ENCODE measurements at regions not wholly inside any gene's neighbourhood (a gene's known extent, or its start where the extent isn't known, plus 50 kb on each side); places are given as distances from the start of the nearest gene placed in this dataset.
"Not testable (repeated sequence)": the region's sequence is repeated elsewhere in the genome, so short reads cannot be mapped to it uniquely, and the experiment has no call there.

GRCh38 chr12:74254784-74255183 lies 282.9 kb upstream of the ATXN7L3B start:
- DNase-seq (ENCODE audit: low read depth), result no peak

GRCh38 chr12:74259199-74259598 lies 278.4 kb upstream of the ATXN7L3B start:
- no peak for DNase-seq (ENCODE audit: low read depth)

- DNase-seq (ENCODE audit: low read depth), result no peak
Observed at GRCh38 chr12:74264692-74265091, 272.9 kb upstream of the ATXN7L3B start.

- DNase-seq (ENCODE audit: low read depth), result not testable (repeated sequence)
Observed at GRCh38 chr12:74269355-74269754, 268.3 kb upstream of the ATXN7L3B start.

GRCh38 chr12:74280156-74280655 lies 257.4 kb upstream of the ATXN7L3B start:
- no peak for DNase-seq (ENCODE audit: low read depth)

GRCh38 chr12:74281401-74282180 lies 256.0 kb upstream of the ATXN7L3B start:
- not testable (repeated sequence) for DNase-seq (ENCODE audit: low read depth)

GRCh38 chr12:74283646-74284045 lies 254.0 kb upstream of the ATXN7L3B start:
- DNase-seq (ENCODE audit: low read depth), result no peak

GRCh38 chr12:74285773-74286172 lies 251.9 kb upstream of the ATXN7L3B start:
- DNase-seq (ENCODE audit: low read depth), result peak; percentile 8

GRCh38 chr12:74286254-74286653 lies 251.4 kb upstream of the ATXN7L3B start:
- no peak for DNase-seq (ENCODE audit: low read depth)

GRCh38 chr12:74292351-74293194 lies 245.1 kb upstream of the ATXN7L3B start:
- no peak for DNase-seq (ENCODE audit: low read depth)

GRCh38 chr12:74293689-74294131 lies 243.9 kb upstream of the ATXN7L3B start:
- no peak for DNase-seq (ENCODE audit: low read depth)

GRCh38 chr12:74317078-74317601 lies 220.5 kb upstream of the ATXN7L3B start:
- peak; percentile 47 for DNase-seq (ENCODE audit: low read depth)

GRCh38 chr12:74317741-74318140 lies 219.9 kb upstream of the ATXN7L3B start:
- no peak for DNase-seq (ENCODE audit: low read depth)

GRCh38 chr12:74319886-74320285 lies 217.7 kb upstream of the ATXN7L3B start:
- DNase-seq (ENCODE audit: low read depth), result no peak

- no peak for DNase-seq (ENCODE audit: low read depth)
Observed at GRCh38 chr12:74321381-74321780, 216.3 kb upstream of the ATXN7L3B start.

- DNase-seq (ENCODE audit: low read depth), result no peak
Observed at GRCh38 chr12:74322792-74323191, 214.8 kb upstream of the ATXN7L3B start.

GRCh38 chr12:74328623-74329022 lies 209.0 kb upstream of the ATXN7L3B start:
- DNase-seq (ENCODE audit: low read depth), result peak; percentile 44

GRCh38 chr12:74334780-74335179 lies 202.9 kb upstream of the ATXN7L3B start:
- DNase-seq (ENCODE audit: low read depth), result peak; percentile 6

GRCh38 chr12:74337951-74338350 lies 199.7 kb upstream of the ATXN7L3B start:
- peak; percentile 77 for DNase-seq (ENCODE audit: low read depth)

GRCh38 chr12:74339211-74339610 lies 198.4 kb upstream of the ATXN7L3B start:
- no peak for DNase-seq (ENCODE audit: low read depth)

GRCh38 chr12:74349925-74350324 lies 187.7 kb upstream of the ATXN7L3B start:
- DNase-seq (ENCODE audit: low read depth), result no peak

GRCh38 chr12:74365178-74365964 lies 172.3 kb upstream of the ATXN7L3B start:
- peak; percentile 21 for DNase-seq (ENCODE audit: low read depth)

All from renal cortical epithelial cell (primary cell).